ENCODE measurements at regions not wholly inside any gene's neighbourhood (a gene's known extent, or its start where the extent isn't known, plus 50 kb on each side); places are given as distances from the start of the nearest gene placed in this dataset.

DNA sequence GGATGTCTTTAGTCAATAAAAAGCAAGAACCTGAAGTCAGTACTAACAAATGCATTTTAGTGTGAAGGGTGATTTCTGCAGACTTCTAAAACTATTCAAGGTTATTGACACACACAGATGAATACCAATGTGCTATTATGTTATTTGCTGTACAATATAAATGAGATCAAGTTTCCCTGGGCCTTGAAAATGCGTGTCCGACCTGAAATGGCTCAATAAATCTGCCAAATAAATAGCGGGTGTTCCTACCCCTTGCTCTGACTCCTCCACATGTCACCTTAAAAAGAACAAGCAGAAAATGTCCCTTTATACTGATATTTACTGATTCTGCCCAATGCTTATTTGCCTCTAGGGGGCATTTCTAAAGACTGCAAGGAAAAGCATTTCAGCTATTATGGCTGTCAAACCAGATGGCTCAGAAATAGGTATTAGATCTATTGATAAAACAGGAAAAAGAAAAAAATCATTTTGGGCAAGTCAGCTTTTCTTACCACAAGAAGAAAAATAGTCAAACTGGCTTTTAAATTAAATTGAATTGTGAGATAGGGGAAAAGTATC lies 367.3 kb upstream of the KITLG start:
- TF ChIP-seq POLR2AphosphoS5 (IDR thresholded peaks at IDR 0.05; ENCODE audit: borderline replicate concordance, low read depth, low read length) (no peak), EZH2 (IDR thresholded peaks at IDR 0.05) (no peak), FOXP2 (optimal IDR thresholded peaks at IDR 0.05; ENCODE audit: control extremely low read depth, extremely low read length, insufficient read depth) (no peak)

All from SK-N-MC (cell line).